Stimulated activated CD8-positive, alpha-beta memory T cell treated with anti-CD3 and anti-CD28 coated beads, Interleukin-7, amount 100 ng/mL, for 4 hours (primary cell): ENCODE measurements at regions not wholly inside any gene's neighbourhood (a gene's known extent, or its start where the extent isn't known, plus 50 kb on each side); places are given as distances from the start of the nearest gene placed in this dataset.

Experiments
- DNase-seq, 2 donors: peaks; one replicate each; pipeline ENCODE4 v3.0.0-alpha.2; 2020; ENCODE audit warnings: low read depth in 2 of 2

- no peak for DNase-seq
Measured at GRCh38 chr2:198703281-198703680, 754.5 kb downstream of the SATB2 start.

GRCh38 chr2:198702796-198703195, 754.9 kb downstream of the SATB2 start:
- DNase-seq = no peak

GRCh38 chr2:198701481-198701880, 756.3 kb downstream of the SATB2 start:
- DNase-seq = no peak

GRCh38 chr2:198700319-198700718, 757.4 kb downstream of the SATB2 start:
- no peak for DNase-seq

- DNase-seq = no peak
Measured at GRCh38 chr2:198698230-198698629, 759.5 kb downstream of the SATB2 start.

- DNase-seq = no peak
Measured at GRCh38 chr2:198697794-198698193, 759.9 kb downstream of the SATB2 start.

GRCh38 chr2:198697218-198697617, 760.5 kb downstream of the SATB2 start:
- no peak for DNase-seq

GRCh38 chr2:198695879-198696278, 761.9 kb downstream of the SATB2 start:
- DNase-seq = no peak

- DNase-seq = no peak
Measured at GRCh38 chr2:198692907-198693510, 764.7 kb downstream of the SATB2 start.

- DNase-seq = no peak
Measured at GRCh38 chr2:198691236-198691635, 766.5 kb downstream of the SATB2 start.

- DNase-seq = no peak
Measured at GRCh38 chr2:198664321-198664720, 793.4 kb downstream of the SATB2 start.

GRCh38 chr2:198662905-198663304, 794.8 kb downstream of the SATB2 start:
- no peak for DNase-seq

- no peak for DNase-seq
Measured at GRCh38 chr2:198660501-198660900, 797.2 kb downstream of the SATB2 start.

- DNase-seq = no peak
Measured at GRCh38 chr2:198659096-198659870, 798.5 kb downstream of the SATB2 start.

GRCh38 chr2:198657512-198658121, 800.1 kb downstream of the SATB2 start:
- no peak for DNase-seq

GRCh38 chr2:198656869-198657268, 800.9 kb downstream of the SATB2 start:
- DNase-seq = no peak

- no peak for DNase-seq
Measured at GRCh38 chr2:198654646-198655045, 803.1 kb downstream of the SATB2 start.

GRCh38 chr2:198653311-198653710, 804.4 kb downstream of the SATB2 start:
- DNase-seq = no peak

- no peak for DNase-seq
Measured at GRCh38 chr2:198652461-198652860, 805.3 kb downstream of the SATB2 start.

- no peak for DNase-seq
Measured at GRCh38 chr2:198645816-198646215, 811.9 kb downstream of the SATB2 start.

GRCh38 chr2:198641161-198641560, 816.6 kb downstream of the SATB2 start:
- DNase-seq = no peak

GRCh38 chr2:198640463-198640862, 817.3 kb downstream of the SATB2 start:
- no peak for DNase-seq

- no peak for DNase-seq
Measured at GRCh38 chr2:198639580-198639979, 818.2 kb downstream of the SATB2 start.
